Coronary artery (tissue), 2 donors: ENCODE measurements at regions not wholly inside any gene's neighbourhood (a gene's known extent, or its start where the extent isn't known, plus 50 kb on each side); places are given as distances from the start of the nearest gene placed in this dataset.

ENCODE experiments used
- DNase-seq: peaks from one replicate; pipeline ENCODE4 v3.0.0-alpha.2; 2017; ENCODE audit warnings: low spot score
- H3K27ac ChIP-seq, 2 donors: fragments of 200-600 bp; sonication (generic); one replicate each; pipeline ENCODE4 v1.5.1; 2016 to 2019
- H3K4me3 ChIP-seq: fragments of 200-600 bp; sonication (generic); 2 replicates; pipeline ENCODE4 v1.5.1; 2016; ENCODE audit warnings: mild to moderate bottlenecking, moderate library complexity
- CTCF ChIP-seq: fragments of 200-600 bp; sonication (generic); IDR thresholded peaks from one replicate; pipeline ENCODE4 v1.5.1; 2019; ENCODE audit warnings: antibody characterized with exemption

- no peak overlapping the region for H3K27ac ChIP-seq
- DNase-seq: no peak
- no peak overlapping the region for H3K4me3 ChIP-seq
- no peak for TF ChIP-seq CTCF
Measured at GRCh38 chr5:68950125-68950524, 143.7 kb upstream of the SLC30A5 start.

GRCh38 chr5:68950930-68951329 lies 142.9 kb upstream of the SLC30A5 start:
- no peak for TF ChIP-seq CTCF
- Histone ChIP-seq H3K4me3 (no peak overlapping the region), H3K27ac (no peak overlapping the region)
- no peak for DNase-seq

GRCh38 chr5:68953231-68953874 lies 140.5 kb upstream of the SLC30A5 start:
- Histone ChIP-seq H3K27ac (no peak overlapping the region), H3K4me3 (no peak overlapping the region)
- DNase-seq: no peak
- no peak for TF ChIP-seq CTCF

GRCh38 chr5:68953875-68954617 lies 139.8 kb upstream of the SLC30A5 start:
- H3K27ac ChIP-seq: no peak overlapping the region
- H3K4me3 ChIP-seq: no peak overlapping the region
- no peak for DNase-seq
- no peak for TF ChIP-seq CTCF

GRCh38 chr5:68954618-68954910 lies 139.2 kb upstream of the SLC30A5 start:
- TF ChIP-seq CTCF: no peak
- no peak for DNase-seq
- Histone ChIP-seq H3K4me3 (no peak overlapping the region), H3K27ac (no peak overlapping the region)

- no peak overlapping the region for H3K4me3 ChIP-seq
- H3K27ac ChIP-seq: no peak overlapping the region
- no peak for TF ChIP-seq CTCF
- DNase-seq: no peak
Measured at GRCh38 chr5:68957591-68957990, 136.2 kb upstream of the SLC30A5 start.

- no peak overlapping the region for H3K4me3 ChIP-seq
- DNase-seq: no peak
- TF ChIP-seq CTCF: no peak
- H3K27ac ChIP-seq: no peak overlapping the region
Measured at GRCh38 chr5:68958428-68958827, 135.4 kb upstream of the SLC30A5 start.
